Right ventricle myocardium superior (tissue), 1 donor: ENCODE measurements at regions not wholly inside any gene's neighbourhood (a gene's known extent, or its start where the extent isn't known, plus 50 kb on each side); places are given as distances from the start of the nearest gene placed in this dataset.

ENCODE experiments used
- ATAC-seq: fragments of 200-7000 bp; cut with Tn5 transposase; one replicate; pipeline ENCODE4 v1.9.1; 2020; ENCODE audit warnings: mild to moderate bottlenecking; ENCODE audit not compliant: poor library complexity
- DNase-seq: peaks from one replicate; pipeline ENCODE4 v3.0.0-alpha.2; 2020
- intact Hi-C: fragments of 100-400 bp; cut with DNase I; formaldehyde crosslinking; loops from one replicate; pipeline ENCODE4 v1.11.2; 2022
- donor health status: DM: no; HTN: yes; CAD: no; lungs with severe emphysema.

DNA sequence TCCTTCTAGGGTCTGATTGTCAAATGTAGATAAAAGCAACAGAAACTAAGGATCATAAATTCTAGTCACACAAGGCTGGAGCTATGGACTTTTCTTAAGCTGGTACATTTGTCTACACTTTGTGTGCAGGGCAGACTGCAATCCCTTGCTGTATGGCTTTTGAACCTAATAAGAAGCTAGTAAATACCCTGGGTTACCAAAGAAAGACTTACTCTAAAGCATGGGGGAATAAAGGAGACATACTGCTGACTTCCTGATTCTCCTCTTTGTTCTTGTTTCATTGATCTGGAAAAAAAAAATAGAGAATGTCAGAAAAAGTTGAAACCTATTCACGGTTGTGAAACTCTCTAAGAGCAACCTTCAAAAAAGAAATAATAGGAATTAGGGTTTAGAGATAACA is 216.6 kb upstream of the TLL1 start:
- no peak for DNase-seq
- intact Hi-C loops, result no loop called here
- no peak for ATAC-seq

- ATAC-seq, result no peak
- intact Hi-C loops, result no loop called here
- no peak for DNase-seq
Observed at GRCh38 chr4:165656829-165657490, 216.1 kb upstream of the TLL1 start.

GRCh38 chr4:165662341-165662740 is 210.7 kb upstream of the TLL1 start:
- no peak for DNase-seq
- intact Hi-C loops, result no loop called here
- no peak for ATAC-seq

DNA sequence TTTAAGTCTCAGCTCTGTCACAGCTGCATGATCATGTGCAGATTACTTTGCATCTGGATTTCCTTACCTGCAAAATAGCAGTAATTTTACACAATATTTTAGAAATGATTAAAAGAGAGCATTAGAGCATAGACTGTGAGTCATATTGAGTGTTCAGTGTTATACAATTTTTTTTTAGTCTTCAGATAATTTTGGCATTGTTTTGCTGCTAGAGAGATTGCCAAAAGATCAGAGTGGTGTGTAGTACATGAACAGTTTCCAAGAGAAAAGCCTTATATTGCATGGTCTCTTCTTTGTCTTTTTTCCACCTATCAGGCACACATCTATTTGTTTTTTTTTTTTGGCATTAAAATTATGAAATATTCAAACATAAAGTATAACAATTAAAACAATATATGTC is 209.6 kb upstream of the TLL1 start:
- no peak for DNase-seq
- no peak for ATAC-seq
- intact Hi-C loops, result no loop called here

- no peak for DNase-seq
- ATAC-seq, result no peak
- intact Hi-C loops, result no loop called here
Observed at GRCh38 chr4:165666836-165667235, 206.2 kb upstream of the TLL1 start.

DNA sequence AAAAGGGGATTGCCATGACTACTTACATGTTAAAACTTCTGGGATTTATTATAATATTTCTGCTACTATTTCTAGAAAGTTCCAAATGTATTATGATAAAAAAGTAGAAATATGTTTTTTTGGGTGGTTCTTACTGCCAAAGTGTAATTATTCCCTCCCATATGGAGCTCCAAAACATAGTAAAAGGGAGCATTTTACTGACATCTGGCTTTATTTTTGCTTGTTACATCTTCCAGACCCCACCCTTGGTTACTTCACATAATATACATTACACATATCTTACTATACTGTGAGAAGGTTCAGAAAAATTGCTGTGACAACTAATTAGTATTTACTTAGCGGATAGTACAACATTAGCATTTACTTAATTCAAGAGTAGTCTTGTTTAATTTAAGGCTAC is 205.1 kb upstream of the TLL1 start:
- no peak for DNase-seq
- no peak for ATAC-seq
- intact Hi-C loops, result no loop called here

- intact Hi-C loops, result no loop called here
Observed at GRCh38 chr4:165668694-165669093, 204.3 kb upstream of the TLL1 start.

DNA sequence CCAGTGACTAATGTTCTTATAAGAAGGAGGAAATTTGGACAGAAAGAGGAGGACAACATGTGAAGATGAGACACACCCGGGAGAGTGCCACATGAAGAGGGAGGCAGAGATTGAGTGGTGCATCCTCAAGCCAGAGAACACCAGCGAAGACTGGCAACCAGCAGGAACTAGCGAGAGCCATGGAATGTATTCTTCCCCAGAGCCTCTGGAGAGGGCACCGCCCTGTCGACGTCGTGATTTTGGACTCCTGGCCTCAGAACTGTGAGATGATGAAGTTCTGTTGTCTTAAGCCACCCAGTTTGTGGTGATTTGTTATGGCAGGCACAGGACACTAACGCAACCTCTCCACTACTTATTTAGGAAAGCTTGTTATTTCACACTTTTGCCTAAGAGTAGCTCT is 196.0 kb upstream of the TLL1 start:
- ATAC-seq (no peak), DNase-seq (no peak)
- intact Hi-C loops, result no loop called here

More at GRCh38 chr4:165668694-165669093, 204.3 kb upstream of the TLL1 start:
- ATAC-seq (no peak), DNase-seq (no peak)

DNA sequence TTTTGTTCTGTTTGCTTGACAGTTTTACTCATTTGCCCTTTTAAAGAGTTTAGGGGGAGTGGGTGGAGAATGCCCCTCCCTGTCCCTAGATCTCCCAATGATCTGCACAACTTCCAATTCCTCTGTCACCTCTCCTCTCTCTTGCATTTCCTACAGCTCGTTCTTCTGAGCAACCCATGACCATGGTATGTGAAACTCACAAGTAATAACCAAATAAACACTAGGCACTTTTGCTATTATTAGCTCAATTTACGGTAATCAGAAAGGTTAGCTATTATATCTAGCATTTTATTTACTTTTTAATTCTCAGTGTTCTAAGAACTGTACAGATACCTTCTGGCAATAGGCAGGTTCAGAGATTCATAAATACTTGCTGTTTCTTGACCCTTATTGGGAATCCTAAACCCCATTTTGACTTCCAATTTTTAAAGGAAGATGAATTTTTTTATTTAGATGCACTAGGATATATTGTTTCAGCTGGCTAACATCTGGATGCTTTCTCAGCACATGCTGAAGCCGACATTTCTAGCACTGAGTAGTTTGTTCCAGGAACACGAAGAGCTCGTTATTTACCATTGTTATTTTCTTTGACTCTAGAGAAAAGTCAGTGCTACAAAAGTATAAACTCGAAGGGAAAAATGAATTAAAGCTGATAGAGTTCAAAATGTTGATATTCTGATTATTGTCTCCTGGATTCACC is 194.7 kb upstream of the TLL1 start:
- DNase-seq (no peak), ATAC-seq (no peak)
- intact Hi-C loops, result no loop called here

GRCh38 chr4:165678936-165679325 is 194.1 kb upstream of the TLL1 start:
- no peak for ATAC-seq
- no peak for DNase-seq

DNA sequence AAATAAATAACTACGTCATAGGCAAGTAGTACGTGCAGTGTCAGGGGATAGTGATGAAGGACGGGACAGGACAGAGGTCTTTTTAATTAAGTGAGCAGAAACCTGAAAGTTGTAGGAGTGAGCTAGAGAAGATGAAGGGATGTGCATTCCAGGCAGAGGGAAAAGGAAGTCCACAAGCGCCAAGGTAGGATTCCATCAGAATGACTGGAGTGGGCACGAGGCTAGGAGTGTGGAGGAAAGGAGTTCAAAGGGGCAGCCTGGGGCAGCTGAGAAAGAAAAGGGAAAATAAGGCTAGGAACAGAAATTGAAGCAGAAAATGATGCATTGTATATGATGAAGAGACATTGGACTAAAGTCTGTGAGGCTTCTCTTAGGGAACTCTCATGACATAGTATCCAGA is 192.2 kb upstream of the TLL1 start:
- DNase-seq (no peak), ATAC-seq (no peak)
- intact Hi-C loops, result no loop called here

More at GRCh38 chr4:165678936-165679325, 194.1 kb upstream of the TLL1 start:
- intact Hi-C loops, result no loop called here

DNA sequence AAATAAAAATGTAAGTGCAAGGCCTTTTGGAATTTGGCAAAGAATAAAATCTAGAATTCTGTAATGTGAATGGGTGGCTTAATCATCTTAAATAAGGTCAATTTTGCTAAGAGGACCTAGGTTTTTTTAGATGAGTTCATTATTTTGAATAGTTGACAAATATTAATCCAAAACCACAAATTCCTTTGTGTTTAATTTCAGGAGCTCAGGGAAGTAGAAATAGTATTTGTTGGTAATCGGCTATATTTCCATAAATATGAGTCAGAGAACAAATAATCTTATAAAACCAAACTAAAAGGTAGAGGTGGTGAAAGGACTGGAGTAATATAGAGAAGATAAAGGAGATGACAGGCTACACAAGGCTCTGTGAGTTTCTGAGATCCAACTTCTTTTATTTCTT is 190.4 kb upstream of the TLL1 start:
- ATAC-seq (no peak), DNase-seq (no peak)
- intact Hi-C loops, result no loop called here

GRCh38 chr4:165684177-165684805 is 188.7 kb upstream of the TLL1 start:
- DNase-seq (no peak), ATAC-seq (peak; percentile 53)
- intact Hi-C loops, result no loop called here

- ATAC-seq (no peak), DNase-seq (no peak)
- intact Hi-C loops, result no loop called here
Observed at GRCh38 chr4:165686756-165687155, 186.3 kb upstream of the TLL1 start.

DNA sequence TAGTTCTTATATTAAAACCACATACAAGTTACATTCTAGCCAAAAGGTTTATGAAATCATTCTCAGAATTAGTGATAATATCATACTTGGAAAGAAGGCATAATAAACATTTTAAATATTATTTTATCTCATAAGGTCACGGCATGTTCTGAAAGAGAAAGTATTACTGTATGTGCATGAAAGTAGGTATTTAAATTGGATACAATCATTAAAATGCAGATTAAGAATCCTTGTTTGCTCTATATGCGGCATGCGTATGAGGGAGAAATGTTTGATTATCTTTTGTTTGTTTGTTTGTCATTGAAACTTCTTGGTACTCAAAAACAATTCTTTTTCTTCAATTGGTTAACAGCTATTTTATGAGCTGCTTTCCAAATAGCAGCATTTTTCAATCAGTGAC is 183.9 kb upstream of the TLL1 start:
- ATAC-seq (no peak), DNase-seq (no peak)
- intact Hi-C loops, result no loop called here

DNA sequence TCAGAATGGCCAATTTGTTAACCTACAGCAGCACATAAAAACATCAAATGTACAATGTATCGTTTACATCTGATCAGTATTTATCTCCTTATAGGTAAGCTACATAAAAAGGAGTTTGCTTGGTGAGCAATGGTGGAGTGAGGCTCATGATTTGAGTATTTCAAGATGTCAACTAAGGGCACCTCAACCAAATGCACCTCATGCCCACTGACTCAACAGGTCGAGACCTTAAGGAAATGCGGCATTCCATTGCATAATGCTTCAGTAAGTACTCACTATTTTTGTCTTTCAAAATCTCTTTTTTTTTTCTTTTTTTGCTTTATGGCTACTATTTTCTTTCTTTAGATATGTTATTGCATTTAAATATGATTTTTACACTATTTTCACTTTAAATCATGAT is 181.0 kb upstream of the TLL1 start:
- DNase-seq, result no peak
- ATAC-seq, result no peak
- intact Hi-C loops, result loop anchor here (10.0 kb wide), 1 partner anchor 157 kb away; no protein-coding TSS in a partner anchor

- intact Hi-C loops, result loop anchor here (10.0 kb wide), 1 partner anchor 163 kb away; no protein-coding TSS in a partner anchor
- DNase-seq (no peak), ATAC-seq (no peak)
Observed at GRCh38 chr4:165698272-165698671, 174.8 kb upstream of the TLL1 start.

GRCh38 chr4:165699055-165699454 is 174.0 kb upstream of the TLL1 start:
- DNase-seq (no peak), ATAC-seq (no peak)
- intact Hi-C loops, result loop anchor here (10.0 kb wide), 1 partner anchor 164 kb away; no protein-coding TSS in a partner anchor

- intact Hi-C loops, result no loop called here
- ATAC-seq (no peak), DNase-seq (no peak)
Observed at GRCh38 chr4:165700855-165701254, 172.2 kb upstream of the TLL1 start.

DNA sequence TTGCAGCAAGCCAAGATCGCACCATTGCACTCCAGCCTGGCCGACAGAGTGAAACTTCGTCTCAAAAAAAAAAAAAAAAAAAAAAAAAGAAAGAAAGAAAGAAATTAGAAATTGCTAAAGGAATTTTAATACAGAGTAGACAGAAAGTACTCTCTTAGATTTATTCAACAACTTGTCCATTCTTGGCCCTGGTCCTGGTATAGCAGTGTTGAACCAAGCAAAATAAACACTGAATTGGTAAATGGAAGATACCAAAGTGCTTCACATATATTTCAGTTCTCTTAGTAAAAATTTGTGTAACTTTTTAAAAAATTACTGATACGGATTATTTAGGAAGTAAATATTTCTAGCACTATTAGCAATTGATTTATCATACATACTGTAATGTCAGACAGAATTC is 165.9 kb upstream of the TLL1 start:
- ATAC-seq (no peak), DNase-seq (no peak)
- intact Hi-C loops, result no loop called here
